PFSK-1 (cell line): ENCODE measurements at regions not wholly inside any gene's neighbourhood (a gene's known extent, or its start where the extent isn't known, plus 50 kb on each side); places are given as distances from the start of the nearest gene placed in this dataset.

Source experiments
- REST ChIP-seq, 2 experiments: IDR thresholded peaks; 2 replicates each; pipeline versions ENCODE4 v1.6.1 to v1.8.0; 2011 to 2012; ENCODE audit warnings: low read depth in 2 of 2, low read length in 2 of 2, control low read depth in 1 of 2, inconsistent platforms in 1 of 2, mild to moderate bottlenecking in 1 of 2, moderate library complexity in 1 of 2; ENCODE audit not compliant: insufficient read depth in 1 of 2
- SIN3A ChIP-seq: IDR thresholded peaks from 2 replicates; pipeline ENCODE4 v1.6.1; 2012; ENCODE audit warnings: mild to moderate bottlenecking, low read length, moderate library complexity, borderline replicate concordance; ENCODE audit not compliant: insufficient read depth

GRCh38 chr6:157772820-157773219 lies 50.2 kb upstream of the SNX9 start:
- TF ChIP-seq REST (IDR thresholded peaks at IDR 0.05; ENCODE audit: insufficient read depth in 1 of 2, low read depth in 2 of 2, low read length in 2 of 2) (no peak), SIN3A (no peak)
